ENCODE measurements at regions not wholly inside any gene's neighbourhood (a gene's known extent, or its start where the extent isn't known, plus 50 kb on each side); places are given as distances from the start of the nearest gene placed in this dataset.

- TF ChIP-seq FOXP1 (CRISPR knock-in tag; IDR thresholded peaks at IDR 0.05; ENCODE audit: borderline replicate concordance), result no peak
- TF ChIP-seq ZNF396 (CRISPR knock-in tag; IDR thresholded peaks at IDR 0.05; ENCODE audit: borderline replicate concordance), result no peak
- no peak for TF ChIP-seq CTCF (IDR thresholded peaks at IDR 0.05)
- no peak for TF ChIP-seq NFE2L1 (CRISPR knock-in tag; IDR thresholded peaks at IDR 0.05)
- TF ChIP-seq, protein P1, sequence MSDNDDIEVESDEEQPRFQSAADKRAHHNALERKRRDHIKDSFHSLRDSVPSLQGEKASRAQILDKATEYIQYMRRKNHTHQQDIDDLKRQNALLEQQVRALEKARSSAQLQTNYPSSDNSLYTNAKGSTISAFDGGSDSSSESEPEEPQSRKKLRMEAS (CRISPR knock-in tag; IDR thresholded peaks at IDR 0.05), result no peak
Measured at GRCh38 chr6:146898069-146898887, 299.5 kb downstream of the ADGB start.

All from WTC11 (cell line).